ENCODE measurements at regions not wholly inside any gene's neighbourhood (a gene's known extent, or its start where the extent isn't known, plus 50 kb on each side); places are given as distances from the start of the nearest gene placed in this dataset.
"Not testable (repeated sequence)": the region's sequence is repeated elsewhere in the genome, so short reads cannot be mapped to it uniquely, and the experiment has no call there.

DNA sequence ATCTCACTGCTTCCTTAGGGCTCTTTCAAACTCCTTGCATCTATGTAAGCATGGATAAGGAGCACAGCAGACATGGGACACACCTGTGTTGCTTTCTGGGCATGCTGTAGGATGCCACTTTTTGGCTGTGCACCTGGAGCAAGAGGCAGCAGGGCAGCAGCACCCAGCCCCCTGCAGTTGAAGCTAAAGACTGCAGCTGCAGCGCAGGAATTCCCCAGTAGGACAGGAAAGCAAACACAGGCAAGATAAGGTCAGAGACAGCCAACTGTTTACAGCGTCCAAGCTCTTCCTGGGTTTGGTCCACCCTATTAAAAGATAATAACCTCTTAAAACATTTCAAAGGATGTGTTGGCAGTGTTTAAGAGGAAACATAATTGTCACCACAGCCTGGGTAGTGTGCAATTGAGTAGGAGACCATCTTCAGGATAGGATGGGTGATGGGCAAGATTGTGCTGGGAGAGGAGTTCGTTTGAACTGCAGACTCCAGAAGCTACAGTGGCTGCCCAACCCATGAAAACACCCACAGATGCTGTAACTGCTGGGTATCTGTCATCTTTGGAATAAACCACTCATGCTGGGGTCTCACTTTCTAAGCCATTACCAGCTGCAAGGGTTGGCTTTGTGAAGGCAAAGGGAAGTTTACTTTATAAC is 242.3 kb upstream of the PLGLB1 start:
- not testable (repeated sequence) for DNase-seq (ENCODE audit: low spot score)

DNA sequence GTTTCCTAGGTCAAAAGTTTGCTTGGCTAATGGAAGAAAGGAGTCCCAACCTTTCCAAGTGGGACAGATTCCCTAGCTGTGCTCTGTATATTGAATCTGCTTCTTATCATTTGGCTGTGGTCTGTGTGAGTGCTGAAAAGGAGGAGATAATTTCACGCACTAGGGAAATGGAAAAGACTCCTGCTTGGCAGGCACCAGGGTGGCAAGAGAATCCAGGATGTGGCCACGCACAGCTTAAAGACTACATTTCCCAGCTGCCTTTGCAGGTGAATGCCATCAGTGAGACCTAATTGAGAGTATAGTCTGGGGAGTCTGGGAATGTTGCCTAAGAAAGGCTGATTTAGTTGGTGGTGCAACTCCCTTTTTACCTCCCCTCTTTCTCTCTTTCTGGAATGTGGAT is 253.5 kb upstream of the PLGLB1 start:
- not testable (repeated sequence) for DNase-seq (ENCODE audit: low spot score)

DNA sequence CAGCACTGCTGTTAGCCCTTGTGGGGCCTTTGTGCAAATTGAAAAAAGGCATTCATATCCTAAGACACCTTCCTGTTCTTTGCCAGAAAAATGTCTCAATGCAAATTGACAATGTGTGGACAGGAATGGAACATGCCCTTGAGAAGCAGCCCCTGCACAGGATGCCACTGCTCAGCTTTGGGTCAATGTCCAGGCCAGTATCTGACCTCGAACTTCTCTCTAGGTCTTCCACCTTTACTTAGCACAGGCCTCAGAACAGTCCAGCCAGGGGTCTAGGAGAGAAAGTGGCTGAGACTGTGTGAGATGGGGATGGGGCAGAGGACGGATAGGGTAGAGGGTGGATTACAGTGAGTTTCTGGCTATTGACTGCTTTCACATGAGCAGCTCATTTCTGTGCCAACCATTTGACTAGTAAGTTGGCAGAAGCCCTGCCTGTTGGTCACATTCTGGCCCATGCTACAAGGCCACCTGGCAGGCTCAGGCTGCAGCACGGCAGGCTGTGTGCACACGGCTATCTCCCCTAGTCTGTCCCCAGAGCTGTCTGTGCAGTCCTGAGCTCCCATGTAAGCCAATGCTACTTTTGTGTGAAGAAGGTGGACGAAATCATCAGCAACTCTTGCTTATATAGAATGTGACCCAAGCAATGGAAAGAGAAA is 254.5 kb upstream of the PLGLB1 start:
- DNase-seq (ENCODE audit: low spot score): not testable (repeated sequence)

DNA sequence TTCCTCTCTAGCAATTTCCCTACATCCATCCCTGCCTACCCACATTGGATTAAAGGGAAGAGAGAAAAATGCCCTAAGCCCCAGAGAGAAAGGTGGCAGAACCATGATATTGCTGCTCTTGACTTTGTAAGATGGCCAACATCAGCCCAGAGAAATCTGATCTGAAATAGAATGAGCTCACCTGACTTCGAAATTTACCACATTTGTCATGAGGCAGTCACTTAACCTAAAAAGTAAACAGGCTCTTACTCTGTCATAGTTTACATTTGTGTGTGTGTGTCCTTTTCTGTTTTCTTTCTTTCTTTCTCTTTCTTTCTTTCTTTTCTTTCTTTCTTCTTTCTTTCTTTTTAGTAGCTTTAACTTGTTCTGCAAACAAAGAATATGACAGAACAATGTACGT is 255.0 kb upstream of the PLGLB1 start:
- DNase-seq (ENCODE audit: low spot score): not testable (repeated sequence)

DNA sequence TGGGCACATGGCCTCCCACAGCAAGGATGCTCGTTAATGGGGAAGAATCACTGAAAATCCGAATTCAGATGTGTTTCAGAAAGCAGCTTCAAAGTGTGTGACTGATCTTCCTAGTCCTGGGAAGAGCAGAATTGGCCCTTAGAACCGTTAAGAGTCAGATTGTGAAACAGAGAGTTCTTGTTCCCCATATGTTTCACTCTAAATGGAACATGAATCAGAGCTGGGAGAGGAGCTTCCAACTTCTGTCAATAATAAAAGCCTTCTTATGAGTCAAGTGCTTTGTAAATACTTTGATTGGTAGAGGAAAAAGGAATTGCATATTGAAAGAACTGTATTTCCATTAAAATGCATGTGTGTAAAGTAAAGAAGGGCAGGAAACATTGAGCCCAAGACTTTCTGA is 256.1 kb upstream of the PLGLB1 start:
- not testable (repeated sequence) for DNase-seq (ENCODE audit: low spot score)

DNA sequence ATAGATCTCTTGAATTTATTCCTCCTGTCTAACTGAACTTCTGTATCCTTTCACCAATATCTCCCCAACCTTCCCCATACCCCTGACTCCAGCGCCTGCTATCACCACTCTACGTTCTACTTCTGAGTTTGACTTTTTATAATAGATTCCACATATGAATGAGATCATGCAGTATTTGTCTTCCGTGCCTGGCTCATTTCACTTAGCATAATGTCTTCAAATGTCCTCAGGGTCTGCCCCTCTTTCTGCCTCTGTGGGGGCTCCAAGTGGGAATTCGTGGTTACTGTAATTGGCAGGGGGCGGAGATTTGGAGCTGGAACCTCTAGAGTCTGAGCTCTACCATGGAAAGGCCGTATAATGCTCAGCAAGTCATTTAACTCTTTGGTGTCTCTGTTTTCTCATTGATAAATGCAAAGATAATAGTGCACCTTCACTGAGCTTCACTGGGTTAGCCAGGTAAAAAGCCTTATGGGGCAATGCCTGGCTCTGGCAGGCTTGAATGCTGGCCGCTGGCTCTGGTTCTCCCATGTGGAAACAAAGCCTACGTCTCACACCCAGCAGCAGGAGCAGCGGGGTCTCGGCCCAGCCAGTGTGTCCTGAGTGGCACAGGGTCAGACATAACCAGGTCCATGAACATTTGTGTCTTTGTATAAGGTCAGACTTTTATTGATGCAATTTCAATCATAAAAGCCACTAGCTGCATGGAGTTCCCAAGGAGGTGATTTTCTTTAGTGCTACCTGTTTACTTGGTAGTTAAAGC is 259.1 kb upstream of the PLGLB1 start:
- not testable (repeated sequence) for DNase-seq (ENCODE audit: low spot score)

DNA sequence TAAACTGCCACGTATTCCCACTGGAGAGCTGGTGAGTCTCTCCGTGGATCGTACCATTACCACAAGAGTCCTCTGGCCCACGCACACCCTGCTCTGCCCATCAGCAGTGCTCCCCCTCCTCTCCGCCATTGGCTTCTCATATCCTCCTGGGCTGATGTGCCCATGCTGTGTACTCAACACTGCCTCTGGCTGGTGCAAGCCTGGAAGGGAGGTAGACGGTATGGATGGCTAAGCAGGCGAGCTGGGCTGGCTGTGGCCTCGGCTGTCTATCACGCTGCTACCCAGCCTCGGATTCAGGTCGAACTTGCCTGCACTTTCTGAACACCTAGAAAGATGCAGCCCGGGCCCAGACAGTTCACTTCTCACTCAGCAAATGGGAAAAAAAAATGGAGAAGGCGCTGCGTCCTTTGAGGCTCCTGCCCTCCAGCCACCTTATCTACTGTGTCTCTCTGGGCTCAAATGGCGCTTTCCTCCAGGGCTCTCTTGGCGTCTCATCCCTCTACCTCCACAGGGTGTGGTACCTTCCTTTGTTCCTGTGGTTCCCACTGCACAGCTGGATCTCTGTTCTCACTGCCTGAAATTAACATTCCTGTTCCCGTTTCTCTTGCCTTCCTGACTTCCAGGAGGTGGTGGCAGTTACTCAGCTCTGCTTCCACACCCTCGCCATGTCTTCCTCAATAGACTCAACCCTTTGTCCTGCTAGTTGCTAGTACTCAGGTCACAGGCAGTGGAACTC is 262.3 kb upstream of the PLGLB1 start:
- DNase-seq (ENCODE audit: low spot score): not testable (repeated sequence)

DNA sequence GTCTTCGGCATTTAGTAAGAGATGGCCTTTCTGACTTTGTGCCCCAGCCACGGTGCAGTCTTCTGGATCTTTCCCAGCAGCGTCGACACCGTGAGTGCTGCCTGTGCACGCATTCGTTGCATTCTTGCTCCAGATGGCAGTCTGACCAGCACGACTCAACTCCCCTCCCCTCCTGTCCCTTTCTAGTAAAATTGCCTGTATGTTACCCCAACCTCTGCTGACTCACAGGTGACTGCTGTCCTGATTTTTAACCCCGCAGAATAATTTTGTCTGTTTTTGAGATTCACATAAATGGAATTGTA is 262.8 kb upstream of the PLGLB1 start:
- DNase-seq (ENCODE audit: low spot score): not testable (repeated sequence)

DNA sequence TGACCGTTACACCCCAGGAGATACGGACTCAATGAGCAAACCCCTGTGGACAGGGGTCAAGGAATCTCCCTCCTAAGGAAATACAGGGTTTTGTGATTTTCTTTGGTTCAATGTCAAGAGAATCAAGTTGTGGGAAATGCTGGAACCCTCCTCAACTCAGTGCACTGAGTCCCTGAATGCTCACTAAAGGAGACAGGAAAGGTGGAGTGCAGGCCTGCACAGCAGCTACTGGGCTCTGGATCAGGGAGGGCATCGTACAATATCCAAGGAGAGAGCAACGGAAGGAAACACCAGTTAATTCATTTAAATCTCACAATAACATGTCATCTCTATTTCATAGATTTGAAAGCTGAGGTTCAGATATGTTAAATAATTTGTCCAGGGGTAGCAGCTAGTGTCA is 263.5 kb upstream of the PLGLB1 start:
- DNase-seq (ENCODE audit: low spot score): not testable (repeated sequence)

DNA sequence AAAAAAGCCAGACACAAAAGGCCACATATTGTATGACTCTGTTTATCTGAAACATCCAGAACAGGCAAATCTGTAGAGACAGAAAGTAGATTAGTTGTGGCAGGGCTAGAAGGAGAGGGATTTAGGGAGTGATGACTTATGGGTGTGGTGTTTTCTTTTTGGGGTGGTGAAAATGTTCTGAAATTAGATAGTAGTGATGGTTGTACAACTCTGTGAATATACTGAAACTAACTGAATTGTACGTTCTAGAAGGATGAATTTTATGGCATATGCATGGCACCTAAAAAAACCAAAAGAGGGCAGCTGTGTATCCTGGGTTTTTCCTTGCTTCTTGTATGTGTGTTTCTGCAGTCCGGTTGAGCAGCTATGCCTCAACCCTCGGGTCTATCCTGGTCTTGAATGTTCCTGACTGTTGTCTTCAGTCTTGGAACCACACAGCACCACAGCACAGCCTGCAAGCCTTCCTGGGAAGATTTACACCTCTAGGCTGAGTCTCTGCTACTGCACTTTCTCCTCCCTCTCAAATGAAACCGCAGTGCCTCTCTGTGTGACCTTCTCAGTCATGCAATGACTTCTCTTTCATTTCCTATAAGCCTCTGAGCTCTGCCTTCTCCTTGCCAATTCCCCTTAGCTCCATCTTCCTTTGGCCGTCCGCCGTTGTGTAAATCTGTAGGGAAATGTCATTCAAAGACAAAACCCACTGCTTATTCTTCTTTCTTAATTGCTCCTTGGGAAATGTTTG is 269.1 kb upstream of the PLGLB1 start:
- DNase-seq (ENCODE audit: low spot score): not testable (repeated sequence)

DNA sequence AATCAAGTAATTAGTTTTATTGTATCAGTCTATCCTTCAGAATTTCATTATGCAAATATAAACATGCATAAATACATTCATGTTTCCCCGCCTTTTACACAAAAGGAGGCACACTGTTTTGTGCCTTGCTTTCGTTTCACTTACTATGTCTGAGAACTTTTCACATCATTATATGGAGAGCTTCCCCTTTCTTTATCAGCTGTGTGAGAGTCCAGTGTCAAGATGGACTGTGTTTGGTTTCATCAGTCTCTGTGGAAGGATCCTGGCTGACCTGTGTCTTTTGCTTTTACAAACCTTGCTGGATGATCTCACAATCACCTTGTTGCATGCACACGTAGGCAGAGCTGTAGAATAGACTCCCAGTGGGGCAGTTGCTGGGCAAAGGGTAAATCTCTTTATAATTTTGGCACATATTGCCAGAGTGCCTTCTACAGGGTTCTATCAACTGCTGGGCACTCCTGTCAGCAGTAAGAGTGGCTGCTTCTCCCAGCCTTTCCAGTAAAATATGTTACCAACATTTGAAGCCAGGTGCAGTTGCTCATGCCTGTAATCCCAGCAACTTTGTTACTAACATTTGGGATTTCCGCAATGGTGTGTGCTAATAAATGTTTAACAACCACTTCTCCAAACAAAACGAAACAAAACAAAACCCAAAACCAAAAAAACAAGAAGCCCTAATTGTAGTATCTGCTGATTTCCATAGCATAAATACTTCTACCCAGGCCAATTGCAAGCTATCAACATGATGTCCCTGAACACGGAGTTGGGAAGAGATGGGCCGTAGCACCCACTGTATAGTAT is 270.0 kb upstream of the PLGLB1 start:
- not testable (repeated sequence) for DNase-seq (ENCODE audit: low spot score)

DNA sequence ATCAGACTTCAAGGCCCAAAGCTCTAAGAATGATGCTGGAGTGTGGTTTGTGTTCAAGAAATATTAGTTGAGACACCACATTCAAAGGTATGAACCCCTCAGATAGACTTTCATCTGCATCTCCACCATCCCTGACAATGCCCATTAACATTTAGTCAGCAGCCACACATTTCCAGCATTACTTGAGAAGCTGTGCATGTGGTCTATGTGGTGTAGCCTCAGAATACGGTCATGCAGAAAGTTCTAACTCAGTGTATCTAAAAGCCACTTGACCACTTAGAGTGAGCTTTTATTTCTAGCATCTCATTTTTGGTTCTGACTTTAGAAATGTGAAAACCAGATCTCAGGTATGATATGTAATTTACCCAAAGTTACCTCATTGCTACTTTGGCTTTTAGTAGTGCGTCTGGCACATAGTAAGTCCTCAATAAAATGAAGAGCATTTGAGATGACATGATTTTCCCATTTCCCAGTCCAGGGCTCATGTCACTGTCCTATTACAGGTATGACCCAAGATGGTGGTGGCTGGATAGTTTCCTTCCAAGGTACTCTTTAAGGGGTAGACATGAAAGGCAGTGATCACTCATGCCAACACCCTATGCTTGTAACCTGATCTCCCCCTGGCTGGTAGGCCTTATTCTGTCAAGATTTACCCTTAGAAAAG is 272.4 kb upstream of the PLGLB1 start:
- DNase-seq (ENCODE audit: low spot score): not testable (repeated sequence)

DNA sequence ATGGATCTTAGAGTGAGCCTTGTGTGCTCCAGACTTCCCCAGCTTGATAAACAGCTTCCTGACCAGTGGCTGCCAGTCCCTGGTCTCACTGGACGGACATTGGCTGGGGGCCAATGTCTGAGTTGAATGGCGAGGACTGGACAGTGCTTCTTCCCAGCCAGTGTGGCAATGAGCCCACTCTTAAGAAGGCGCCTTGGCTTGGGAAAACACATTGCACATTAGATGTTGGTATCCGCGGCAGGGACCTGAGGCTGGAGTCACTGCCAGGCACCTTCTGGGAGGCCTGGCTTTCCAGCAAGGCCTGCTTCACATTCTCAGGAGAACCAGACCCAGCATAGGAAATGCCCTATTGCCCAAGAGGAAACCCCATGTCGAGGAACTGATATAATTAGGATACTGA is 273.5 kb upstream of the PLGLB1 start:
- not testable (repeated sequence) for DNase-seq (ENCODE audit: low spot score)

DNA sequence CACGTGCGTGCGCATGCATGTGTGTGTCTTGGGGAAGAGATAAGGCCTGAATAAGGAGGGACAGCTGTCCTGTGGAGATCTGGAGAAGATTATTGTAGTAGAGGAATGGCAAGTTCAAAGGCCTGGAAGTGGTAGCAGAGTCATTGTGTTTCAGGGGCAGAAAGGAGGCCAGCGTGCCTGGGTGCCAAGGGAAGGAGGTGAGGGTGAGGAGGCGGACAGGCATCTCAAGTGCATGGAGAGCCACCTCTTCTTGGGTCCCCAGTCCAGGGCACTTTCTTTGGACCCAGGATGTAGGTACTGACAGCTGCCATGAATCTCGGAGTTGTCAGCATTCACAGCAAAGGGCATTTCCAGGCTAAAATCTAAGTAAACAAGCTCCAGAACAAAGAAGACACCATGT is 279.7 kb upstream of the PLGLB1 start:
- not testable (repeated sequence) for DNase-seq (ENCODE audit: low spot score)

DNA sequence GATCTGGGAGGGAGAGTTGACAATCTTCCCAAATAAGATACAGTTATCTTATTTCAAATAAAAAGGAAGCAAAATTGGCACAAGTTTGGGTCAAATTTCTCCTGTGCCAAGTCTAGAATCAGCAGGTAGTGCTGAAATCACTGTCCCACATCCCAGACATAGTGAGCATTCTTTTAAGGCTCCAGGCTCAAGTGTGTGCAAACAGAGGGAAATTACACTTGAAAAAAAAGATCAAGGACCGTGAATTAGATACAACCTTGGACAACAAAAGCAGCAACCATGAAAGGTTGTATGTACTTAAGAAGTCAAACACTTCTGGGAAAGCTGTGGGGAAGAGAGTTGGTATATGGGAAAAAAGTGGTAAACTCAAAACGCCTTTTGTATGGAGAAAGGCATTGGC is 280.2 kb upstream of the PLGLB1 start:
- not testable (repeated sequence) for DNase-seq (ENCODE audit: low spot score)

DNA sequence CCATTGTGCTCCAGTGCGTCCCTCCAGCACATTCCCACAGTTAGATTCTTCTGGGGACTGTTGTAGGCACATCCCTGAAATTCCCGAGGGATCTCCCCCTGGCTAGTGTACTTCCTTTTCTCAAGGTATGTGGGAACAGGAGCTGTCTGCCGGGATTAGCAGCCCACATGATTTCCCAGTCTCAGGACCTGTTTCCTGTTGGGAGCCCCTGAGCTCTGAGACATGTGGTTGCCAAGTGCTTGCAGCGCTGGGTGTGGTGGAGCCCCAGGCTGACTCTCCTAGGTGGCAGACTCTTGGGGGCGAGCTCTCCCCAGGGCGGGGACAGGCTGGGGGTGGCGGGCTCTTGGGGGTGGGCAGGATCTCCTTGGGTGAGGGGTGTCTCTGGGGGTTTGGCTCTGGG is 287.0 kb upstream of the PLGLB1 start:
- DNase-seq (ENCODE audit: low spot score): not testable (repeated sequence)

DNA sequence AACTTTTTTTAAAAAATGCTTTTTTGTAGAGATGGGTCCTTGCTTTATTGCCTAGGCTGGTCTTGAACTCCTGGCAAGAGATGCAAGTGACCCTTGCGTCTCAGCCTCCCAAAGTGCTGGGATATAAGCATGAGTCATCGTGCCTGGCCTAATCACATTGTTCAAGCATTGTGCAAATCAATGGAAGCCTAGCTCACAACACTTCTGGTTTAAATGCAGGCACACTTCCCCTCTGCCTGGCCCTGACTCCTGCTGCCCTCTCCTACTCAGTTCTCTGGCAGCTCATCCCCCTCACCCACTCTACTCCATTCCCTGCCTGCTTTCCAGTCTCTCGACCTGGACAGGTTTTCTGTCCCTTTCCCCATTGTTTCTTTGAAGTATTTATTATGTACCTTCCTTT is 288.1 kb upstream of the PLGLB1 start:
- DNase-seq (ENCODE audit: low spot score): not testable (repeated sequence)

DNA sequence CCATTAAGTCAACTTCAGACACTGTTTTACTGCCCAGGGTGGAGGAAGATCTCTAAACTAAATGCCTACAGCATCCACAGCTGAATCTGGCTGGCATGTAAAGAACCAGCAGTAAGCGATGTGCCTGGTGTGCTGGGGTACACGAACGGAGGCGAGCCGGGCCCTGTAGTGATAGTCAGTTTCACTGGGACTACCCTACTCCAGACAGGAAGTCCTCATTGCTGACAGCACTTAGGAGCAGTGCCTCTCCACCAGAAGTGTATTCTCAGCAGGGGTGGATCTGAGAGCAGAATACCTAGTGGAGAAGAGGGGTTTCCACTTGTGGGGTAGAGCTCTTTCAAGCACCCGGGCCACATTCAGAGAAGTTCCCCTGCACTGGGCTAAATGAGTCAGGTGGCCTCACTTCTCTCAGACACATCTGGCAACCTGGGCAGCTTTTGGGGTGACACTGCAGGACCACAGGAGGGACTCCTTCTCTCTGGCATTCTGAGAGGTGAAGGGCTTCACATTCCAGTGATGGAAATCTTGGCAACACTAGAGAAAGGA is 290.3 kb upstream of the PLGLB1 start:
- DNase-seq (ENCODE audit: low spot score): not testable (repeated sequence)

DNA sequence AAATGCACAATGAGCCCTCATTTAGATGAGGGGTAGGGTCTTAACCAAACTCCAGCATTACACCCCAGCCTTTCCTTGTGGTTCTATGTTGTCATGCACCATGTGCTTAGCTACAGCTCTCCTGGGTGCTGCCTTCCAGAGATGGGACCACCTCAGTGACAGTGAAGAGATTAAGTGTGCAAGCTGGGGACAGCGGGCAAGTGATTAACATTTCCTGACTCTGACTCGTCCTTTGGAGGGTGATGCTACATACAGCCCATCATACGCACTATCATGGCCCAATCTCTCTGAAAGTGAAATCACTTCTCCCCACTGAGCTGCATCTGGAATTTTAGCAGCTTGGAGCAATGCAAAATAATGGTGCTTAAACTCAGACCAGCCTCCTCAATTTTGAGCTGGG is 293.0 kb upstream of the PLGLB1 start:
- not testable (repeated sequence) for DNase-seq (ENCODE audit: low spot score)
